ENCODE measurements at regions not wholly inside any gene's neighbourhood (a gene's known extent, or its start where the extent isn't known, plus 50 kb on each side); places are given as distances from the start of the nearest gene placed in this dataset.

- Mint-ChIP-seq H3K36me3 (ENCODE audit: unreplicated experiment) (no peaks in the 10 kb centered on the region), H3K4me1 (ENCODE audit: unreplicated experiment) (peaks cover 9% of the 10 kb centered on the region), H3K4me3 (ENCODE audit: unreplicated experiment) (no peak overlapping the region), H3K27ac (ENCODE audit: unreplicated experiment) (no peak overlapping the region), H3K9me3 (ENCODE audit: unreplicated experiment) (no peaks in the 10 kb centered on the region), H3K27me3 (ENCODE audit: unreplicated experiment) (peaks cover 57% of the 10 kb centered on the region)
- no peak for TF ChIP-seq CTCF (IDR thresholded peaks at IDR 0.05)
- no peak for DNase-seq (ENCODE audit: extremely low spot score, unreplicated experiment)
These were observed 511.9 kb upstream of the ZMIZ1 start for GRCh38 chr10:78556705-78557432.

GRCh38 chr10:78557433-78557925 lies 511.3 kb upstream of the ZMIZ1 start:
- Mint-ChIP-seq H3K4me3 (ENCODE audit: unreplicated experiment) (no peak overlapping the region), H3K4me1 (ENCODE audit: unreplicated experiment) (peaks cover 5% of the 10 kb centered on the region), H3K27ac (ENCODE audit: unreplicated experiment) (no peak overlapping the region), H3K36me3 (ENCODE audit: unreplicated experiment) (no peaks in the 10 kb centered on the region), H3K27me3 (ENCODE audit: unreplicated experiment) (peaks cover 63% of the 10 kb centered on the region), H3K9me3 (ENCODE audit: unreplicated experiment) (no peaks in the 10 kb centered on the region)
- no peak for TF ChIP-seq CTCF (IDR thresholded peaks at IDR 0.05)
- no peak for DNase-seq (ENCODE audit: extremely low spot score, unreplicated experiment)

GRCh38 chr10:78559661-78560340 lies 509.0 kb upstream of the ZMIZ1 start:
- Mint-ChIP-seq H3K27ac (ENCODE audit: unreplicated experiment) (no peak overlapping the region), H3K27me3 (ENCODE audit: unreplicated experiment) (peaks cover 60% of the 10 kb centered on the region), H3K4me3 (ENCODE audit: unreplicated experiment) (no peak overlapping the region), H3K9me3 (ENCODE audit: unreplicated experiment) (no peaks in the 10 kb centered on the region), H3K36me3 (ENCODE audit: unreplicated experiment) (no peaks in the 10 kb centered on the region), H3K4me1 (ENCODE audit: unreplicated experiment) (peaks cover 3% of the 10 kb centered on the region)
- TF ChIP-seq CTCF (IDR thresholded peaks at IDR 0.05), result no peak
- DNase-seq (ENCODE audit: extremely low spot score, unreplicated experiment), result no peak

- no peaks in the 10 kb centered on the region for H3K36me3 Mint-ChIP-seq (ENCODE audit: unreplicated experiment)
- H3K4me3 Mint-ChIP-seq (ENCODE audit: unreplicated experiment), result no peak overlapping the region
- DNase-seq (ENCODE audit: extremely low spot score, unreplicated experiment), result no peak
- TF ChIP-seq CTCF (IDR thresholded peaks at IDR 0.05), result no peak
- peaks cover 60% of the 10 kb centered on the region for H3K27me3 Mint-ChIP-seq (ENCODE audit: unreplicated experiment)
- peaks cover 3% of the 10 kb centered on the region for H3K4me1 Mint-ChIP-seq (ENCODE audit: unreplicated experiment)
- no peaks in the 10 kb centered on the region for H3K9me3 Mint-ChIP-seq (ENCODE audit: unreplicated experiment)
- H3K27ac Mint-ChIP-seq (ENCODE audit: unreplicated experiment), result no peak overlapping the region
These were observed 508.5 kb upstream of the ZMIZ1 start for GRCh38 chr10:78560341-78560688.

GRCh38 chr10:78563314-78563713 lies 505.5 kb upstream of the ZMIZ1 start:
- TF ChIP-seq CTCF (IDR thresholded peaks at IDR 0.05), result no peak
- Mint-ChIP-seq H3K4me3 (ENCODE audit: unreplicated experiment) (no peak overlapping the region), H3K27me3 (ENCODE audit: unreplicated experiment) (peaks cover 56% of the 10 kb centered on the region), H3K9me3 (ENCODE audit: unreplicated experiment) (no peaks in the 10 kb centered on the region), H3K4me1 (ENCODE audit: unreplicated experiment) (peaks cover 12% of the 10 kb centered on the region), H3K36me3 (ENCODE audit: unreplicated experiment) (no peaks in the 10 kb centered on the region), H3K27ac (ENCODE audit: unreplicated experiment) (no peak overlapping the region)
- DNase-seq (ENCODE audit: extremely low spot score, unreplicated experiment), result no peak
